Naive B cell (primary cell): ENCODE measurements at regions not wholly inside any gene's neighbourhood (a gene's known extent, or its start where the extent isn't known, plus 50 kb on each side); places are given as distances from the start of the nearest gene placed in this dataset.
A peak's percentile ranks its signal among the peaks of the same experiment; 100 is the strongest.

Experiments
- ATAC-seq, 2 donors: fragments of 150-1000 bp; cut with Tn5 transposase; 2 replicates each; pipeline ENCODE4 v1.10.0; 2021; ENCODE audit warnings: low read depth in 2 of 2, mild to moderate bottlenecking in 2 of 2, moderate library complexity in 2 of 2
- DNase-seq: peaks from one replicate; pipeline ENCODE4 v3.0.0; 2022
- H3K27ac Mint-ChIP-seq, 6 donors: one replicate each; pipeline ENCODE4 v1.8.0; 2020 to 2022; ENCODE audit warnings: mild to moderate bottlenecking in 6 of 6, mixed read lengths in 6 of 6, moderate library complexity in 5 of 6, inconsistent platforms in 2 of 6
- H3K27me3 Mint-ChIP-seq, 3 donors: one replicate each; pipeline ENCODE4 v1.8.0; 2021 to 2022; ENCODE audit warnings: mixed read lengths in 3 of 3, mild to moderate bottlenecking in 1 of 3
- H3K36me3 Mint-ChIP-seq, 2 donors: one replicate each; pipeline ENCODE4 v1.8.0; 2020 to 2022; ENCODE audit warnings: mixed read lengths in 2 of 2, inconsistent platforms in 1 of 2, mild to moderate bottlenecking in 1 of 2
- H3K4me1 Mint-ChIP-seq, 3 donors: one replicate each; pipeline ENCODE4 v1.8.0; 2020 to 2022; ENCODE audit warnings: mixed read lengths in 3 of 3, inconsistent platforms in 1 of 3, mild to moderate bottlenecking in 1 of 3, moderate library complexity in 1 of 3
- H3K4me3 Mint-ChIP-seq, 8 donors: one replicate each; pipeline ENCODE4 v1.8.0; 2020 to 2022; ENCODE audit warnings: mild to moderate bottlenecking in 8 of 8, mixed read lengths in 8 of 8, moderate library complexity in 8 of 8, inconsistent platforms in 2 of 8
- H3K9me3 Mint-ChIP-seq, 7 donors: one replicate each; pipeline ENCODE4 v1.8.0; 2020 to 2022; ENCODE audit warnings: mixed read lengths in 7 of 7, mild to moderate bottlenecking in 5 of 7, inconsistent platforms in 2 of 7, moderate library complexity in 1 of 7

DNA sequence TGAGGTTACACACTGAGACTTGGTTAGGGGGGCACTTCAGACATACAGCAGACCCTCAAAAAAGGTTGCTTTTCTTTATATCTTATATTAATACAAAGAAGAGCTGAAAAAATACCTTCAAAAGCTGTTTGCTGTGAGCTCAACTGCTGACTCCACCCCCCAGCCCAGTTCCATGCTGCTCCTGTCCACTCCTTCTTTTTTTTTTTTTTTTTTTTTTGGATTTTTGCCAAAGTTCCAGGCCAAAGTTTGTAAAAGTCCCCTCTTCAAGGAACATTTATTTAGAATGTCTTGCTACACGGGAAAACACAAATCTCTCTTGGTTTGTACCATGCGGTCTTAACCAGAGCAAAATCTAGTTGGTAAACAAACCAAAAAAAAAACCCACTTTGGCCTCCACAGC, 85.3 kb upstream of the AKAP12 start:
- ATAC-seq: no peak
- Mint-ChIP-seq H3K27me3 (peaks cover 8 to 22% (median 18%) of the 10 kb centered on the region in 3 donors), H3K4me1 (no peaks in the 10 kb centered on the region), H3K27ac (no peak overlapping the region), H3K36me3 (peaks cover 0 to 4% of the 10 kb centered on the region in 2 donors), H3K4me3 (no peak overlapping the region), H3K9me3 (peaks cover 0 to 1% (median 0%) of the 10 kb centered on the region in 7 donors)
- no peak for DNase-seq

DNA sequence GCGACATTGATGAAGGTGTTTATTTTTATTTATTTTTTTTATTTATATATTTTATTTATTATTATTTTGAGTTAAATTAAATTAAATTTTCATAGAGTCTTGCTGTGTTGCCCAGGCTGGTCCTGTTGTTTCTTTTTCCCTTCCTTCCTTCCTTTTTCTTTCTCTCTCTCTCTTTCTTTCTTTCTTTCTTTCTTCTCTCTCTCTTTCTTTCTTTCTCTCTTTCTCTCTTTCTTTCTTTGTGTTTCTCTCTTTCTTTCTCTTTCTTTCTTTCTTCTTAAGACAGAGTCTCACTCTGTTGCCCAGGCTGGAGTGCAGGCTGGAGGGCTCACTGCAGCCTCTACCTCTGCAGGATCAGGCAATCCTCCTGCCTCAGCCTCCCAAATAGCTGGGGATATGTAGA, 84.7 kb upstream of the AKAP12 start:
- peaks cover 0 to 1% (median 0%) of the 10 kb centered on the region in 7 donors for H3K9me3 Mint-ChIP-seq
- H3K4me3 Mint-ChIP-seq: no peak overlapping the region
- H3K4me1 Mint-ChIP-seq: no peaks in the 10 kb centered on the region
- H3K27ac Mint-ChIP-seq: peak overlapping the region in 1 of 6 donors; percentile 54
- peaks cover 0 to 4% of the 10 kb centered on the region in 2 donors for H3K36me3 Mint-ChIP-seq
- DNase-seq (no peak), ATAC-seq (no peak)
- peaks cover 5 to 22% (median 18%) of the 10 kb centered on the region in 3 donors for H3K27me3 Mint-ChIP-seq

- H3K4me1 Mint-ChIP-seq: no peaks in the 10 kb centered on the region
- H3K4me3 Mint-ChIP-seq: peak overlapping the region in 1 of 8 donors; percentile 25
- no peaks in the 10 kb centered on the region for H3K27me3 Mint-ChIP-seq
- peaks cover 0 to 4% of the 10 kb centered on the region in 2 donors for H3K36me3 Mint-ChIP-seq
- H3K27ac Mint-ChIP-seq: no peak overlapping the region
- ATAC-seq: no peak
- DNase-seq: no peak
- no peaks in the 10 kb centered on the region for H3K9me3 Mint-ChIP-seq
These were observed 78.6 kb upstream of the AKAP12 start for GRCh38 chr6:151160929-151161757.

DNA sequence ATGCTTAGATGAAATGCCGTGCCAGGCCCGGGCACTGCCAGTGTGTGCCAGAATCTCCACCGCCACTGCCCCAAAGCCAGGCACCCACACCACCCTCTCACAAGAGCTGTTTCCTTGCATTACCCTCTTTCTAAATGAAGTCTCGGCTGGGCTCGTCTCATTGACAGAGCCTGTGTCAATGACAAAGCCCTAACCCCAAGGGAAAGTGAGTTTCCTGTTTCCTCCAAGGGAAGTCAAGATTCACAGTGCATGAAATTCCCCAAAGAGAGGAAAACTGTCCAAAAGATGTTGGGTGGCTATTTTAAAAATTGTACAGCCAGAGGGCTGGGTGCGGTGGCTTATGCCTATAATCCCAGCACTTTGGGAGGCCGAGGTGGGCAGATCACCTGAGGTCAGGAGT, 75.4 kb upstream of the AKAP12 start:
- Mint-ChIP-seq H3K27ac (no peak overlapping the region), H3K4me3 (no peak overlapping the region), H3K36me3 (no peaks in the 10 kb centered on the region), H3K4me1 (no peaks in the 10 kb centered on the region), H3K27me3 (peaks cover 0 to 5% (median 0%) of the 10 kb centered on the region in 3 donors), H3K9me3 (peaks cover 0 to 8% (median 0%) of the 10 kb centered on the region in 7 donors)
- DNase-seq (no peak), ATAC-seq (no peak)

DNA sequence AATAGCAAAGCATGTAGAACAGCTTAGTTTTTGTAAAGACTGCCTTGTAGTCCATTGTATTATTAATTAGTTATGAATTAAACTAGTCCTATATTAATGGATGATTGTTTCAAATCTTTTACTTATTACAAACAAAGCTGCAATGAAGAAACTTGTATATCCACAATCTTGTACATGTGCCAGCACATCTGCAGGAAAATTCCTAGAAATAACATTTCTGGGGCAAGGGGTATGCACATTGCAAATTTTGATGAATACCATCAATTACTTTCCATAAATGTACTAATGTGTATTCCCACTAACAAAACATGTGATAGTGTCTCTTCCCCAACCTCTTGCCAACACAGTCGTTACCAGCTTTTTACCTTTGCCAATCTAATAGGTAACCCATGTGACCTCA, 73.6 kb upstream of the AKAP12 start:
- Mint-ChIP-seq H3K4me1 (no peaks in the 10 kb centered on the region), H3K27me3 (peaks cover 0 to 5% (median 0%) of the 10 kb centered on the region in 3 donors), H3K27ac (no peak overlapping the region), H3K9me3 (peaks cover 0 to 8% (median 0%) of the 10 kb centered on the region in 7 donors), H3K4me3 (no peak overlapping the region), H3K36me3 (no peaks in the 10 kb centered on the region)
- DNase-seq: no peak
- ATAC-seq: no peak

GRCh38 chr6:151167034-151167433, 72.7 kb upstream of the AKAP12 start:
- H3K27ac Mint-ChIP-seq: no peak overlapping the region
- no peak for ATAC-seq

GRCh38 chr6:151170622-151171246, 69.0 kb upstream of the AKAP12 start:
- no peak for ATAC-seq
- Mint-ChIP-seq H3K9me3 (peaks cover 0 to 8% (median 0%) of the 10 kb centered on the region in 7 donors), H3K27me3 (peaks cover 3 to 15% (median 6%) of the 10 kb centered on the region in 3 donors), H3K4me1 (no peaks in the 10 kb centered on the region), H3K4me3 (no peak overlapping the region), H3K27ac (no peak overlapping the region), H3K36me3 (no peaks in the 10 kb centered on the region)
- no peak for DNase-seq

More at GRCh38 chr6:151167034-151167433, 72.7 kb upstream of the AKAP12 start:
- DNase-seq: no peak
- no peaks in the 10 kb centered on the region for H3K4me1 Mint-ChIP-seq
- H3K4me3 Mint-ChIP-seq: no peak overlapping the region
- peaks cover 0 to 5% (median 0%) of the 10 kb centered on the region in 3 donors for H3K27me3 Mint-ChIP-seq
- H3K9me3 Mint-ChIP-seq: peaks cover 0 to 8% (median 0%) of the 10 kb centered on the region in 7 donors
- H3K36me3 Mint-ChIP-seq: no peaks in the 10 kb centered on the region

GRCh38 chr6:151172751-151173150, 67.0 kb upstream of the AKAP12 start:
- Mint-ChIP-seq H3K27ac (peak overlapping the region in 1 of 6 donors; percentile 60), H3K27me3 (peaks cover 9 to 12% (median 10%) of the 10 kb centered on the region in 3 donors), H3K9me3 (peaks cover 0 to under 1% (median 0%) of the 10 kb centered on the region in 7 donors), H3K4me1 (no peaks in the 10 kb centered on the region), H3K36me3 (no peaks in the 10 kb centered on the region), H3K4me3 (no peak overlapping the region)
- ATAC-seq (no peak), DNase-seq (no peak)

DNA sequence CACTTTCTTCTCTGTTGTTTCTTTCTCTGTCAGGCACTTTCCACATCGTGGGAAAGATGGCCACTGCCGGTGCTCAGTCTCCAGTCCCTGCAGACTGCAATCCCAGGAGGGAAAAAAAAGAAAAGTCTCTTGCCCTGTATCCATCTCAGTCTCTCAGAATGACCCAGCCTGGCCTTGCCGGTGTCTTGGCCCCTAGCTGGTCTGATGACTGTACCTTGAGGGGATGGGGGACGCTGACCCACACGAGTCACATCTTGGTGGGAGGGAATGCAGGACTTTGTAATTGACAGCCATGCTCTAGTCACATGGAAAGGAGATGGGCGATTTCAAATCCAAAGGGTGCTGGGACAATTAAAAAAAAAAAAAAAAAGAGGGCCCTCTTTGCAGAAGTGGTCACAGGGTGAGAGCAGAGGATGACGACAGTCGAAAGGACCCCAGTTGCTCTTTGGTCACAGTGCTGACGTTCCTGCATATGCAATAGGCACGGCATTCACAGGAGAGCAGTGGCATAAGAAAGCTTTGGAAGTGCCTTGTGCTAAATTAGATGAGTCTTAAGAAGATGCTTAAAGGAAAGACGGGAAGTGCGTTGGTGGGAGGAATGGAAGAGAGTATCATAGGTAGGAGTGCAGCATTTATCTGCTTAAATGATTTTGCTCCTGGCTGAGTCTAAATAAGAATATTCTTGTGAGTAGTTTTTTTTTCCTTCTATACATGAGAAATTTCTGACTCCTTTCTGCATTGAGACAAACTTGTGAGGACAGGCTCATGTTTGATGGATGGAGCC, 63.9 kb upstream of the AKAP12 start:
- H3K9me3 Mint-ChIP-seq: peaks cover 0 to 10% (median 0%) of the 10 kb centered on the region in 7 donors
- peaks cover 9 to 18% (median 14%) of the 10 kb centered on the region in 3 donors for H3K27me3 Mint-ChIP-seq
- no peaks in the 10 kb centered on the region for H3K4me1 Mint-ChIP-seq
- no peak overlapping the region for H3K27ac Mint-ChIP-seq
- ATAC-seq: no peak
- H3K4me3 Mint-ChIP-seq: peak overlapping the region in 1 of 8 donors; percentile 14
- H3K36me3 Mint-ChIP-seq: no peaks in the 10 kb centered on the region
- DNase-seq: no peak

DNA sequence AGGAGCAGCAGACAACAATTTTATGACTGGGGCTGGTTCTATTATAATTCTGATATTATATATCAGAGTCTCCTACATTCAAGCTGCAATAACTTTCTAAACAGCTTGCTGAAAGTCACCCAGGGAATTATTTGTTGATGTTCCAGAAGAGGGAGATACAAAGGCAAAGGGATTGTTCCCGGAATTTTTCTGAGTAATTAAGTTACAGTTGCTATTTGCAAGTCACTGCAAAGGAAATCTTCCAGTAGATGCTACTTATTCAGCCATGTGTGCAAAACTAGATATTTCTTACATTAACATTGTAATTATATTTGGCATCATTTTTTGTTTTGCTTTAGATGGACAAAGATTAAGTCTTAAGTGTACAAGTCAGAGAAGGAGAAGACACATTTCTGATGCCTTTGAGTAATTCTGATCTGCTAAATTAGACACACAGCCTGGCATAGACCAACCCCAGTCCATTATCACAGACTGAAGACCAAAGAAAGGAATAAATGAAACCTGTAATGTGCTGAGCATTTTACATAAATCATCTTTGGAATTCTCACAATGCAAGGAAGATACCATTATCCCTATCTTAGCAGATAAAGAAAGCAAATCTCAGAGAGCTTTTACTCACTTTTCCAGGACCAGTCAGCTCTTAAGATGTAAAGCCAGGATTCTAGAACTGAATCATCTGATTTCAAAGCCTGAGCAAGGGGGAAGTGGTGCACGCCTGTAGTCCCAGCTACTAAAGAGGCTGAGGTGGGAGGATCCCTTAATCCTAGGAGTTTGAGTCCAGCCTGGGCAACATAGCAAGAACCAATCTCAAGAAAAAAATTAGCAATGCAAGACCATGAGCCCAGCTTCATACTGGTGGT, 62.6 kb upstream of the AKAP12 start:
- no peak for DNase-seq
- ATAC-seq: no peak
- no peaks in the 10 kb centered on the region for H3K4me1 Mint-ChIP-seq
- peaks cover 9 to 18% (median 16%) of the 10 kb centered on the region in 3 donors for H3K27me3 Mint-ChIP-seq
- no peak overlapping the region for H3K4me3 Mint-ChIP-seq
- peak overlapping the region in 1 of 6 donors; percentile 30 for H3K27ac Mint-ChIP-seq
- H3K9me3 Mint-ChIP-seq: peaks cover 0 to 10% (median 0%) of the 10 kb centered on the region in 7 donors
- no peaks in the 10 kb centered on the region for H3K36me3 Mint-ChIP-seq

DNA sequence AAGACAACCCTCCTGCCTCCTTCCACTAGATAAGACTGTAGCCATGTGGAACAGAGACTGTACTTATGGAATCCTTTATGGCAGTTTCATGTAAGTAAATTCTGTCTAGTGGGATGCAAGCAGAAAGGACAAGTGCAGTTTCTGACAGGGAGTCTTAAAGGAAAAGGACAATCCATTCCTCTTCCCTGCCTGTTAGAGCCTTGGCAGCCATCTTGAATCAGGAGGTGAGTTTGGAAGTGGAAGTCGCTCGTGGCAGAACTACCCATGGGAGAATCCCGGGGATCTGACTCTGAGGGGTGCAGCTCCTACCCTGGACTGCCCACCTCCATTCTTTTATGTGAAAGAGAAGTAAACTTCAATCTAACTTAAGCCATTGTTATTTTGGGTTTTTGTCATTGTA, 61.4 kb upstream of the AKAP12 start:
- ATAC-seq (no peak), DNase-seq (no peak)
- Mint-ChIP-seq H3K9me3 (peaks cover 0 to 10% (median 4%) of the 10 kb centered on the region in 7 donors), H3K36me3 (peaks cover 0 to under 1% of the 10 kb centered on the region in 2 donors), H3K4me3 (no peak overlapping the region), H3K27me3 (peaks cover 9 to 18% (median 16%) of the 10 kb centered on the region in 3 donors), H3K4me1 (no peaks in the 10 kb centered on the region), H3K27ac (no peak overlapping the region)

DNA sequence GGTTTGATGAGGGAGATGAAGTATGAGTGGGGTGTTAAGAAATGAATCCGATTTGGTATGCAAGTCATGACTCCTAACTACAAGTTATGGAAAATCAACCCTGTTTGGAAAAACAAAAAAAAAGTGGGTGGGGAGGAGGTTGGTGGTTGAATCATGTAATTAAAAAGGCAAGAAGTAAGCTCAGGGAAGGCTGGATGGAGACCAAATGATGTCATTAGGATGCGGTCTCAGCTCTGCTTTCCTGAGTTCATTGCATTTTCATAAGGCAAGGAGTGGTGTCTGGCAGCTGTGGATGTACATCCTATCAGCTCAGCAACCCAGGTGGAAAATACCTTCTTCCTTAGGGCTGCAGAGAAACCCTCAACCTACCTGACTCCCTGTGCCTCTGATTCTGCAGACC, 60.4 kb upstream of the AKAP12 start:
- H3K9me3 Mint-ChIP-seq: peaks cover 0 to 16% (median 7%) of the 10 kb centered on the region in 7 donors
- peaks cover 0 to 7% of the 10 kb centered on the region in 2 donors for H3K36me3 Mint-ChIP-seq
- DNase-seq (no peak), ATAC-seq (no peak)
- peaks cover 9 to 18% (median 16%) of the 10 kb centered on the region in 3 donors for H3K27me3 Mint-ChIP-seq
- H3K27ac Mint-ChIP-seq: no peak overlapping the region
- no peak overlapping the region for H3K4me3 Mint-ChIP-seq
- no peaks in the 10 kb centered on the region for H3K4me1 Mint-ChIP-seq
